ENCODE measurements at regions not wholly inside any gene's neighbourhood (a gene's known extent, or its start where the extent isn't known, plus 50 kb on each side); places are given as distances from the start of the nearest gene placed in this dataset.

GRCh38 chr6:66740346-66740745 lies 1033.3 kb upstream of the EYS start:
- DNase-seq = no peak

- no peak for DNase-seq
These were observed 1028.3 kb upstream of the EYS start for GRCh38 chr6:66735106-66735890.

- no peak for DNase-seq
These were observed 1024.3 kb upstream of the EYS start for GRCh38 chr6:66731310-66731709.

GRCh38 chr6:66725670-66726069 lies 1018.6 kb upstream of the EYS start:
- DNase-seq = no peak

- DNase-seq = no peak
These were observed 1010.8 kb upstream of the EYS start for GRCh38 chr6:66717801-66718200.

GRCh38 chr6:66699385-66699784 lies 992.4 kb upstream of the EYS start:
- DNase-seq = no peak

- DNase-seq = no peak
These were observed 982.6 kb upstream of the EYS start for GRCh38 chr6:66689608-66690007.

GRCh38 chr6:66687611-66688140 lies 980.6 kb upstream of the EYS start:
- no peak for DNase-seq

- DNase-seq = no peak
These were observed 968.9 kb upstream of the EYS start for GRCh38 chr6:66675906-66676305.

GRCh38 chr6:66664112-66664511 lies 957.1 kb upstream of the EYS start:
- DNase-seq = no peak

GRCh38 chr6:66662721-66663507 lies 955.9 kb upstream of the EYS start:
- DNase-seq = no peak

GRCh38 chr6:66662196-66662595 lies 955.2 kb upstream of the EYS start:
- DNase-seq = peak; percentile 23

- DNase-seq = no peak
These were observed 948.4 kb upstream of the EYS start for GRCh38 chr6:66655420-66655819.

GRCh38 chr6:66638518-66638917 lies 931.5 kb upstream of the EYS start:
- DNase-seq = no peak

GRCh38 chr6:66638099-66638498 lies 931.1 kb upstream of the EYS start:
- no peak for DNase-seq

GRCh38 chr6:66628917-66629316 lies 921.9 kb upstream of the EYS start:
- DNase-seq = no peak

GRCh38 chr6:66623050-66623449 lies 916.0 kb upstream of the EYS start:
- DNase-seq = no peak

GRCh38 chr6:66605971-66606370 lies 898.9 kb upstream of the EYS start:
- DNase-seq = no peak

- DNase-seq = no peak
These were observed 898.0 kb upstream of the EYS start for GRCh38 chr6:66605011-66605410.

- DNase-seq = no peak
These were observed 892.5 kb upstream of the EYS start for GRCh38 chr6:66599541-66599940.

- no peak for DNase-seq
These were observed 871.3 kb upstream of the EYS start for GRCh38 chr6:66578362-66578761.

GRCh38 chr6:66568271-66568670 lies 861.2 kb upstream of the EYS start:
- DNase-seq = no peak

GRCh38 chr6:66561479-66561878 lies 854.5 kb upstream of the EYS start:
- no peak for DNase-seq

- DNase-seq = no peak
These were observed 851.2 kb upstream of the EYS start for GRCh38 chr6:66558189-66558588.
